H1 (cell line): ENCODE measurements at regions not wholly inside any gene's neighbourhood (a gene's known extent, or its start where the extent isn't known, plus 50 kb on each side); places are given as distances from the start of the nearest gene placed in this dataset.

Experiments
- CTCF ChIA-PET: fragments of 300-600 bp; sonication (Branson Sonifier 250); formaldehyde crosslinking; loops from one replicate; lab custom pipeline; 2021; ENCODE audit not compliant: partially characterized antibody; lab: Charles Lee
- POLR2A ChIA-PET: fragments of 300-600 bp; sonication (Branson Sonifier 250); formaldehyde crosslinking; loops from one replicate; lab custom pipeline; 2021; ENCODE audit warnings: inconsistent platforms; ENCODE audit not compliant: partially characterized antibody; lab: Charles Lee
- DNase-seq, 2 experiments: peaks; one replicate each; pipeline versions ENCODE4 v3.0.0 to v3.0.0-alpha.2; 2010 to 2022; ENCODE audit warnings: low spot score in 2 of 2, low read depth in 1 of 2, mixed read lengths in 1 of 2
- FAIRE-seq: peaks from 2 replicates; lab custom pipeline; 2011; peaks lifted over from hg19 to GRCh38; lab: Jason Lieb, UNC
- H2AFZ ChIP-seq: 2 replicates; pipeline ENCODE4 v1.8.1; 2012; ENCODE audit warnings: low read length, inconsistent platforms
- H2AK5ac ChIP-seq: 2 replicates; pipeline ENCODE4 v1.6.1; 2013; ENCODE audit warnings: low read depth, low read length
- H2BK120ac ChIP-seq: replicated peaks from 2 replicates; pipeline ENCODE3; 2013; ENCODE audit warnings: low read depth, low read length, inconsistent platforms
- H2BK12ac ChIP-seq: 2 replicates; pipeline ENCODE4 v1.6.1; 2013; ENCODE audit warnings: low read depth, low read length
- H2BK15ac ChIP-seq: 2 replicates; pipeline ENCODE4 v1.6.1; 2013; ENCODE audit warnings: low read length
- H2BK20ac ChIP-seq: 2 replicates; pipeline ENCODE4 v1.6.1; 2013; ENCODE audit warnings: low read length
- H2BK5ac ChIP-seq: 2 replicates; pipeline ENCODE4 v1.6.1; 2013; ENCODE audit warnings: low read depth, low read length
- H3K14ac ChIP-seq: 2 replicates; pipeline ENCODE4 v1.6.1; 2013; ENCODE audit warnings: inconsistent platforms; ENCODE audit not compliant: insufficient read length
- H3K18ac ChIP-seq: 2 replicates; pipeline ENCODE4 v1.6.1; 2013; ENCODE audit warnings: low read length; ENCODE audit errors: extremely low read depth
- H3K23ac ChIP-seq: 2 replicates; pipeline ENCODE4 v1.6.1; 2013; ENCODE audit warnings: inconsistent platforms; ENCODE audit not compliant: insufficient read length
- H3K23me2 ChIP-seq: 2 replicates; pipeline ENCODE4 v1.6.1; 2013; ENCODE audit warnings: low read depth, low read length
- H3K27ac ChIP-seq: 2 replicates; pipeline ENCODE4 v1.6.1; 2011; ENCODE audit warnings: low read depth, low read length, inconsistent platforms
- H3K27me3 ChIP-seq, 4 experiments: replicated peaks in 1 of 4; 1 replicate in 1 of 4; 2 replicates in 3 of 4; pipeline versions ENCODE4 v1.6.1 to v1.8.1; 2011 to 2013; ENCODE audit warnings: low read length in 3 of 4, mild to moderate bottlenecking in 3 of 4, inconsistent platforms in 2 of 4, mixed read lengths in 2 of 4, moderate library complexity in 1 of 4; ENCODE audit not compliant: control insufficient read depth in 3 of 4, insufficient read depth in 3 of 4; ENCODE audit errors: extremely low read depth in 1 of 4
- H3K36me3 ChIP-seq, 4 experiments: 2 replicates each; pipeline versions ENCODE4 v1.6.1 to v1.8.1; 2011 to 2013; ENCODE audit warnings: mild to moderate bottlenecking in 4 of 4, low read length in 3 of 4, moderate library complexity in 2 of 4, control low read depth in 1 of 4, inconsistent platforms in 1 of 4; ENCODE audit not compliant: insufficient read depth in 4 of 4, control insufficient read depth in 2 of 4
- H3K4ac ChIP-seq: replicated peaks from 2 replicates; pipeline ENCODE3; 2013; ENCODE audit warnings: low read length, low read depth, mixed read lengths, inconsistent platforms; ENCODE audit not compliant: insufficient read length
- H3K4me1 ChIP-seq, 4 experiments: replicated peaks in 1 of 4; 1 replicate in 1 of 4; 2 replicates in 3 of 4; pipeline versions ENCODE4 v1.6.1 to v1.8.1; 2011 to 2013; ENCODE audit warnings: low read length in 3 of 4, inconsistent platforms in 2 of 4, mixed read lengths in 1 of 4; ENCODE audit not compliant: insufficient read depth in 4 of 4, control insufficient read depth in 3 of 4
- H3K4me2 ChIP-seq, 2 experiments: 2 replicates each; pipeline versions ENCODE4 v1.6.1 to v1.8.1; 2011 to 2013; ENCODE audit warnings: low read depth in 2 of 2, low read length in 2 of 2, control low read depth in 1 of 2, inconsistent platforms in 1 of 2, mild to moderate bottlenecking in 1 of 2; ENCODE audit not compliant: insufficient read depth in 1 of 2
- H3K4me3 ChIP-seq, 4 experiments: fragments of 200-600, 300-600 bp in 1 of 4; sonication (generic), shearing (Covaris generic), sonication (Bioruptor Twin) in 1 of 4; 2 replicates each; pipeline versions ENCODE4 v1.5.1 to v1.8.1; 2011 to 2016; ENCODE audit warnings: low read length in 4 of 4, low read depth in 3 of 4, control low read depth in 2 of 4, inconsistent platforms in 2 of 4, mild to moderate bottlenecking in 2 of 4, mixed read lengths in 1 of 4, moderate library complexity in 1 of 4; ENCODE audit not compliant: insufficient read depth in 2 of 4; ENCODE audit errors: extremely low read depth in 1 of 4
- H3K56ac ChIP-seq: replicated peaks from 2 replicates; pipeline ENCODE3; 2013; ENCODE audit warnings: low read depth, mild to moderate bottlenecking, mixed read lengths, low read length, inconsistent platforms; ENCODE audit not compliant: insufficient read length
- H3K79me1 ChIP-seq: 2 replicates; pipeline ENCODE4 v1.6.1; 2013; ENCODE audit warnings: low read depth, low read length, control low read depth
- H3K79me2 ChIP-seq, 2 experiments: 2 replicates each; pipeline versions ENCODE4 v1.6.1 to v1.8.1; 2012 to 2013; ENCODE audit warnings: low read length in 2 of 2, mild to moderate bottlenecking in 2 of 2, inconsistent platforms in 1 of 2; ENCODE audit not compliant: insufficient read depth in 2 of 2, control insufficient read depth in 1 of 2
- H3K9ac ChIP-seq, 4 experiments: replicated peaks in 1 of 4; 1 replicate in 1 of 4; 2 replicates in 3 of 4; pipeline versions ENCODE4 v1.6.1 to v1.8.1; 2011 to 2013; ENCODE audit warnings: low read depth in 3 of 4, low read length in 3 of 4, control low read depth in 2 of 4, mild to moderate bottlenecking in 2 of 4, moderate library complexity in 2 of 4, inconsistent platforms in 1 of 4; ENCODE audit errors: extremely low read depth in 1 of 4
- H3K9me3 ChIP-seq, 2 experiments: 2 replicates each; pipeline versions ENCODE4 v1.6.1 to v1.8.1; 2012 to 2013; ENCODE audit warnings: mild to moderate bottlenecking in 2 of 2, moderate library complexity in 2 of 2, control low read depth in 1 of 2, inconsistent platforms in 1 of 2, low read depth in 1 of 2, low read length in 1 of 2, mixed read lengths in 1 of 2; ENCODE audit not compliant: insufficient read depth in 2 of 2
- H4K20me1 ChIP-seq, 2 experiments: replicated peaks in 1 of 2; 2 replicates each; pipeline versions ENCODE3 to v1.8.1; 2011 to 2013; ENCODE audit warnings: inconsistent platforms in 2 of 2, low read length in 2 of 2, mild to moderate bottlenecking in 1 of 2; ENCODE audit not compliant: insufficient read depth in 2 of 2, control insufficient read depth in 1 of 2
- H4K5ac ChIP-seq: 2 replicates; pipeline ENCODE4 v1.6.1; 2013; ENCODE audit warnings: low read length, low read depth, mixed read lengths, inconsistent platforms; ENCODE audit not compliant: insufficient read length
- H4K8ac ChIP-seq: 2 replicates; pipeline ENCODE4 v1.8.0; 2013; ENCODE audit warnings: mild to moderate bottlenecking, moderate library complexity, low read length, inconsistent platforms; ENCODE audit not compliant: insufficient read depth; ENCODE audit errors: extremely low read depth
- H4K91ac ChIP-seq: replicated peaks from 2 replicates; pipeline ENCODE3; 2013; ENCODE audit warnings: low read length, mixed read lengths, inconsistent platforms; ENCODE audit not compliant: insufficient read length
- ATF3 ChIP-seq: IDR thresholded peaks from 2 replicates; pipeline ENCODE4 v1.6.1; 2011; ENCODE audit warnings: low read depth, mild to moderate bottlenecking, low read length; ENCODE audit not compliant: insufficient read depth
- BACH1 ChIP-seq: IDR thresholded peaks from 2 replicates; pipeline ENCODE4 v1.6.1; 2012; ENCODE audit warnings: low read length, improper control_type of control experiment
- CBX5 ChIP-seq: fragments of 300-800, 300-1000 bp; sonication (generic); IDR thresholded peaks from 2 replicates; pipeline ENCODE4 v1.7.1; 2016; ENCODE audit warnings: antibody characterized with exemption, low read length, low read depth
- E2F6 ChIP-seq: IDR thresholded peaks from 2 replicates; pipeline ENCODE4 v1.6.1; 2012; ENCODE audit warnings: inconsistent platforms
- GTF2F1 ChIP-seq: IDR thresholded peaks from 2 replicates; pipeline ENCODE4 v1.6.1; 2012; ENCODE audit warnings: low read depth, low read length, improper control_type of control experiment, borderline replicate concordance
- HDAC6 ChIP-seq: IDR thresholded peaks from one replicate; pipeline ENCODE4 v1.7.1; 2012; ENCODE audit warnings: low read depth, mild to moderate bottlenecking, inconsistent platforms, low read length, moderate library complexity
- MAX ChIP-seq: IDR thresholded peaks from 2 replicates; pipeline ENCODE4 v1.6.1; 2012; ENCODE audit warnings: inconsistent platforms
- PHF8 ChIP-seq: fragments of 200-600 bp; sonication (generic); conservative IDR thresholded peaks from 2 replicates; pipeline ENCODE4 v1.7.1; 2012; ENCODE audit warnings: low read depth, mild to moderate bottlenecking, inconsistent platforms, low read length, moderate library complexity
- RBBP5 ChIP-seq: IDR thresholded peaks from 2 replicates; pipeline ENCODE4 v1.7.1; 2012; ENCODE audit warnings: low read depth, mild to moderate bottlenecking, inconsistent platforms, low read length, moderate library complexity, borderline replicate concordance
- SIRT6 ChIP-seq: IDR thresholded peaks from one replicate; pipeline ENCODE4 v1.7.1; 2012; ENCODE audit warnings: low read length, inconsistent platforms
- SIX5 ChIP-seq: IDR thresholded peaks from 2 replicates; pipeline ENCODE4 v1.6.1; 2011; ENCODE audit warnings: mild to moderate bottlenecking, low read depth, low read length
- SP1 ChIP-seq: IDR thresholded peaks from 2 replicates; pipeline ENCODE4 v1.6.1; 2011; ENCODE audit warnings: low read depth, low read length
- TBP ChIP-seq: IDR thresholded peaks from 2 replicates; pipeline ENCODE4 v1.6.1; 2011; ENCODE audit warnings: low read depth, low read length, improper control_type of control experiment
- WGBS, 2 experiments: shearing (Covaris generic) in 1 of 2; methylation state at CpG; one replicate each; pipeline versions ENCODE4 v1.1.6 to v1.1.7; 2013 to 2015; ENCODE audit warnings: low lambda C conversion rate in 2 of 2, mixed read lengths in 2 of 2, inconsistent platforms in 1 of 2, low coverage in 1 of 2, missing lambda C conversion rate in 1 of 2; ENCODE audit not compliant: insufficient replicate concordance in 2 of 2, insufficient coverage in 1 of 2, insufficient read length in 1 of 2; ENCODE audit errors: extremely low coverage in 1 of 2, missing lambda C conversion rate in 1 of 2; 5-methylcytosine and 5-hydroxymethylcytosine counted together

- no peak for FAIRE-seq
- ChIA-PET CTCF (interaction anchor here (0.5 to 2.3 kb wide), 4 partner anchors 10 to 927 kb away, joined by 3 to 7 read pairs (median 4); no protein-coding TSS in a partner anchor), POLR2A (no interaction called here)
- H2AK5ac ChIP-seq = no peak overlapping the region
- no peak overlapping the region for H2AFZ ChIP-seq
- H3K79me2 ChIP-seq = no peaks in the 10 kb centered on the region
- no peaks in the 10 kb centered on the region for H3K36me3 ChIP-seq
- no peak overlapping the region for H3K9ac ChIP-seq
- no peak overlapping the region for H4K5ac ChIP-seq
- H3K4me3 ChIP-seq = no peak overlapping the region
- H4K8ac ChIP-seq = no peak overlapping the region
- H3K27me3 ChIP-seq = no peaks in the 10 kb centered on the region
- H3K9me3 ChIP-seq = no peaks in the 10 kb centered on the region
- WGBS, 2 experiments = 95% methylated on average over 3 of the region's 3 CpGs; no CpG with 5 or more reads in 1 of the 2 experiments
- 0 out of 2 replicates have a peak overlapping the region, but pooled peaks have one; percentile 50 for H2BK12ac ChIP-seq
- no peak overlapping the region for H3K27ac ChIP-seq
- no peak overlapping the region for H4K91ac ChIP-seq
- no peak overlapping the region for H2BK15ac ChIP-seq
- no peaks in the 10 kb centered on the region for H3K4me1 ChIP-seq
- no peak overlapping the region for H2BK5ac ChIP-seq
- no peaks in the 10 kb centered on the region for H3K79me1 ChIP-seq
- no peak overlapping the region for H3K56ac ChIP-seq
- H3K18ac ChIP-seq = no peak overlapping the region
- no peak for DNase-seq
- H3K23ac ChIP-seq = no peak overlapping the region
- no peaks in the 10 kb centered on the region for H3K23me2 ChIP-seq
- H2BK20ac ChIP-seq = no peak overlapping the region
- H3K14ac ChIP-seq = no peak overlapping the region
- no peaks in the 10 kb centered on the region for H4K20me1 ChIP-seq
- H3K4me2 ChIP-seq = no peak overlapping the region
- TF ChIP-seq SIRT6 (no peak), GTF2F1 (no peak), CBX5 (no peak), HDAC6 (no peak), ATF3 (no peak), E2F6 (no peak), PHF8 (no peak), SP1 (no peak), RBBP5 (no peak), BACH1 (no peak), MAX (no peak), TBP (no peak), SIX5 (no peak)
- H3K4ac ChIP-seq = no peak overlapping the region
- H2BK120ac ChIP-seq = no peak overlapping the region
Measured at GRCh38 chr1:221527886-221528624, 213.8 kb downstream of the DUSP10 start.
